DOHH2 (cell line): ENCODE measurements at regions not wholly inside any gene's neighbourhood (a gene's known extent, or its start where the extent isn't known, plus 50 kb on each side); places are given as distances from the start of the nearest gene placed in this dataset.

Experiments
- EZH2phosphoT487 ChIP-seq: fragments of 200-600 bp; sonication (generic); IDR thresholded peaks from 2 replicates; pipeline ENCODE4 v1.6.1; 2017; ENCODE audit warnings: borderline replicate concordance, mild to moderate bottlenecking, antibody characterized with exemption, low read length, moderate library complexity, mixed read lengths
- TF ChIP-seq, protein P1 (sequence below): fragments of 200-600 bp; sonication (generic); IDR thresholded peaks from one replicate; pipeline ENCODE4 v1.5.1; 2014; ENCODE audit warnings: antibody characterized with exemption, mild to moderate bottlenecking, low read depth, low read length; ENCODE audit not compliant: poor library complexity, severe bottlenecking

DNA sequence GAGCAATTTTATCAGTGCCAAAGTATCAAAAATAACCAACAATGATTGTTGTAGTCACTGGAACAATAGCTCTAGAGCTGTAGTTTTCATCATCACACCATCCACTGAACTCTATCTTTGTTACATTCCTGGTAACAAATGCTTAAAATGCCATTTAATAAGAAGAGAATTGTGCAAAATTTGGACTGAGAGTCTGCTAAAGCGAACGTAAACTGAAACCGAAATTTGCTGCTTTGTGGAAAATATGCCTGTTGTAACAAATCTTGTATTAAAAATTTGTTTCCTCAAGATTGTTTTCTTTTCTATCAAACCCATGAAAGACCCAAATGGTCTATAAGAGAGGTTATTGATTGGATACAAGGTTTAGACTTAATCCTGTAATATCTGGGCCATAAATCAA lies 109.3 kb upstream of the TECRL start:
- TF ChIP-seq, protein P1, sequence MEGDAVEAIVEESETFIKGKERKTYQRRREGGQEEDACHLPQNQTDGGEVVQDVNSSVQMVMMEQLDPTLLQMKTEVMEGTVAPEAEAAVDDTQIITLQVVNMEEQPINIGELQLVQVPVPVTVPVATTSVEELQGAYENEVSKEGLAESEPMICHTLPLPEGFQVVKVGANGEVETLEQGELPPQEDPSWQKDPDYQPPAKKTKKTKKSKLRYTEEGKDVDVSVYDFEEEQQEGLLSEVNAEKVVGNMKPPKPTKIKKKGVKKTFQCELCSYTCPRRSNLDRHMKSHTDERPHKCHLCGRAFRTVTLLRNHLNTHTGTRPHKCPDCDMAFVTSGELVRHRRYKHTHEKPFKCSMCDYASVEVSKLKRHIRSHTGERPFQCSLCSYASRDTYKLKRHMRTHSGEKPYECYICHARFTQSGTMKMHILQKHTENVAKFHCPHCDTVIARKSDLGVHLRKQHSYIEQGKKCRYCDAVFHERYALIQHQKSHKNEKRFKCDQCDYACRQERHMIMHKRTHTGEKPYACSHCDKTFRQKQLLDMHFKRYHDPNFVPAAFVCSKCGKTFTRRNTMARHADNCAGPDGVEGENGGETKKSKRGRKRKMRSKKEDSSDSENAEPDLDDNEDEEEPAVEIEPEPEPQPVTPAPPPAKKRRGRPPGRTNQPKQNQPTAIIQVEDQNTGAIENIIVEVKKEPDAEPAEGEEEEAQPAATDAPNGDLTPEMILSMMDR = no peak
- no peak for TF ChIP-seq EZH2phosphoT487
